GM13977 (cell line): ENCODE measurements at regions not wholly inside any gene's neighbourhood (a gene's known extent, or its start where the extent isn't known, plus 50 kb on each side); places are given as distances from the start of the nearest gene placed in this dataset.

Source experiments
- DNase-seq: peaks from one replicate; pipeline ENCODE4 v3.0.0; 2012; ENCODE audit warnings: low spot score
- CTCF ChIP-seq: IDR thresholded peaks from 2 replicates; pipeline ENCODE4 v1.5.1; 2012; ENCODE audit warnings: mild to moderate bottlenecking, control low read depth; ENCODE audit not compliant: insufficient read depth; ENCODE audit errors: extremely low read depth, missing control alignments
- in situ Hi-C: fragments of 300-500 bp; cut with MboI; formaldehyde crosslinking; loops from one replicate; pipeline ENCODE4 v1.12.0; 2022; ENCODE audit warnings: low sequenced_read_pairs, low pct_unique_long_range_greater_than_20kb, mixed read lengths, inconsistent platforms; ENCODE audit not compliant: unreplicated experiment

- in situ Hi-C loops: no loop called here
- DNase-seq: no peak
- no peak for TF ChIP-seq CTCF
These were observed 235.6 kb upstream of the PRDM1 start for GRCh38 chr6:105850261-105851112.

GRCh38 chr6:105849746-105850145 is 236.4 kb upstream of the PRDM1 start:
- no peak for DNase-seq
- in situ Hi-C loops: no loop called here
- no peak for TF ChIP-seq CTCF

GRCh38 chr6:105847433-105847832 is 238.7 kb upstream of the PRDM1 start:
- DNase-seq: no peak
- no peak for TF ChIP-seq CTCF
- in situ Hi-C loops: no loop called here

GRCh38 chr6:105844275-105844883 is 241.8 kb upstream of the PRDM1 start:
- DNase-seq: no peak
- in situ Hi-C loops: no loop called here
- no peak for TF ChIP-seq CTCF

GRCh38 chr6:105839266-105839665 is 246.9 kb upstream of the PRDM1 start:
- DNase-seq: no peak
- TF ChIP-seq CTCF: no peak
- in situ Hi-C loops: no loop called here

GRCh38 chr6:105838171-105838570 is 248.0 kb upstream of the PRDM1 start:
- DNase-seq: no peak
- in situ Hi-C loops: no loop called here
- no peak for TF ChIP-seq CTCF
